Osteoblast (primary cell): ENCODE measurements at regions not wholly inside any gene's neighbourhood (a gene's known extent, or its start where the extent isn't known, plus 50 kb on each side); places are given as distances from the start of the nearest gene placed in this dataset.

Experiments
- DNase-seq: peaks from one replicate; pipeline ENCODE4 v3.0.0; 2011; ENCODE audit warnings: low spot score, mixed read lengths; ENCODE audit not compliant: insufficient read length; ENCODE audit errors: missing footprints
- H2AFZ ChIP-seq: 2 replicates; pipeline ENCODE4 v1.6.0; 2011; ENCODE audit warnings: mild to moderate bottlenecking, low read length
- H3K27ac ChIP-seq: 2 replicates; pipeline ENCODE4 v1.5.1; 2011; ENCODE audit warnings: mild to moderate bottlenecking, low read depth, low read length, moderate library complexity
- H3K27me3 ChIP-seq: 2 replicates; pipeline ENCODE4 v1.6.0; 2012; ENCODE audit warnings: mild to moderate bottlenecking, control low read depth, inconsistent platforms, low read length, moderate library complexity; ENCODE audit not compliant: insufficient read depth
- H3K36me3 ChIP-seq: 2 replicates; pipeline ENCODE4 v1.5.1; 2011; ENCODE audit warnings: mild to moderate bottlenecking, low read length, control low read depth, moderate library complexity; ENCODE audit not compliant: insufficient read depth
- H3K4me1 ChIP-seq: 2 replicates; pipeline ENCODE4 v1.5.1; 2011; ENCODE audit warnings: mild to moderate bottlenecking, low read length, control low read depth, moderate library complexity; ENCODE audit not compliant: insufficient read depth
- H3K4me2 ChIP-seq: 2 replicates; pipeline ENCODE4 v1.6.0; 2011; ENCODE audit warnings: mild to moderate bottlenecking, low read length; ENCODE audit not compliant: insufficient read depth
- H3K4me3 ChIP-seq: fragments of 200-600 bp; sonication (generic); 3 replicates; pipeline ENCODE4 v1.5.1; 2012; ENCODE audit warnings: mild to moderate bottlenecking, low read length, inconsistent platforms; ENCODE audit not compliant: insufficient read depth
- H3K79me2 ChIP-seq: 2 replicates; pipeline ENCODE4 v1.6.0; 2012; ENCODE audit warnings: mild to moderate bottlenecking, low read length, control low read depth, inconsistent platforms; ENCODE audit not compliant: insufficient read depth
- H3K9me3 ChIP-seq: 2 replicates; pipeline ENCODE4 v1.5.1; 2011; ENCODE audit warnings: low read depth, low read length, control low read depth
- H4K20me1 ChIP-seq: 2 replicates; pipeline ENCODE4 v1.6.0; 2012; ENCODE audit warnings: mild to moderate bottlenecking, low read length, control low read depth; ENCODE audit not compliant: insufficient read depth
- CTCF ChIP-seq: IDR thresholded peaks from 2 replicates; pipeline ENCODE4 v1.5.1; 2011; ENCODE audit warnings: mild to moderate bottlenecking, low read depth, low read length, moderate library complexity; ENCODE audit errors: extremely low read depth

GRCh38 chr9:108772301-108772894 is 83.4 kb downstream of the ACTL7B start:
- no peaks in the 10 kb centered on the region for H3K36me3 ChIP-seq

GRCh38 chr9:108768744-108769143 is 87.0 kb downstream of the ACTL7B start:
- Histone ChIP-seq H3K4me1 (no peaks in the 10 kb centered on the region), H3K27ac (no peak overlapping the region), H3K9me3 (no peaks in the 10 kb centered on the region), H3K27me3 (peaks cover 4% of the 10 kb centered on the region), H3K4me2 (no peak overlapping the region), H2AFZ (no peak overlapping the region), H4K20me1 (no peaks in the 10 kb centered on the region), H3K79me2 (no peaks in the 10 kb centered on the region), H3K36me3 (no peaks in the 10 kb centered on the region), H3K4me3 (no peak overlapping the region)
- no peak for TF ChIP-seq CTCF
- no peak for DNase-seq

More at GRCh38 chr9:108772301-108772894, 83.4 kb downstream of the ACTL7B start:
- H3K4me2 ChIP-seq = no peak overlapping the region
- H3K4me1 ChIP-seq = peaks cover 6% of the 10 kb centered on the region
- no peak for TF ChIP-seq CTCF
- H3K79me2 ChIP-seq = no peaks in the 10 kb centered on the region
- peaks cover 22% of the 10 kb centered on the region for H3K27me3 ChIP-seq
- H4K20me1 ChIP-seq = no peaks in the 10 kb centered on the region
- H3K9me3 ChIP-seq = no peaks in the 10 kb centered on the region
- H2AFZ ChIP-seq = no peak overlapping the region
- no peak overlapping the region for H3K4me3 ChIP-seq
- no peak overlapping the region for H3K27ac ChIP-seq
- no peak for DNase-seq

DNA sequence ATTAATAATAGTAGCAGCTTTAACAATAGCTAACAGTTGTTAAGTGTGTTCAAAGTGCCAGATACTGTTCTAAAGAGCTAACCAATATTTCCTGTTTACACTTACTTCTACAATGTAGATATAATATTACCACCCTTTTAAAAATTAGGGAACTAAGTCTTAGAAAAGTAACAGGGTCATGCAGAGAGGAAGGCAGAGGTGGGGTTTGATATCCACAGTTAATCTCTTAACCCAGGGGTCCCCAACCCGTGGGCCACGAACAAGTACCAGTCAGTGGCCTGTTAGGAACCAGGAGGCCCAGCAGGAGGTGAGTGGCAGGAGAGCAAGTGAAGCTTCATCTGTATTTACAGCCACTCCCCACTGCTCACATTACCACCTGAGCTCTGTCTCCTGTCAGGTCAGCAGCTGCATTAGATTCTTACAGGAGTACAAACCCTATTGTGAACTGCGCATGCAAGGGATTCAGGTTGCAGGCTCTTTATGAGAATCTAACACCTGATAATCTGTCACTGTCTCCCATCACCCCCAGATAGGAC is 89.1 kb downstream of the ACTL7B start:
- Histone ChIP-seq H3K4me2 (no peak overlapping the region), H3K36me3 (no peaks in the 10 kb centered on the region), H3K27me3 (peaks cover 4% of the 10 kb centered on the region)

More for the DNA sequence above, 89.1 kb downstream of the ACTL7B start:
- TF ChIP-seq CTCF = no peak
- H3K4me1 ChIP-seq = no peaks in the 10 kb centered on the region
- H3K4me3 ChIP-seq = no peak overlapping the region
- no peak overlapping the region for H2AFZ ChIP-seq
- no peak for DNase-seq
- H4K20me1 ChIP-seq = no peaks in the 10 kb centered on the region
- H3K79me2 ChIP-seq = no peaks in the 10 kb centered on the region
- H3K27ac ChIP-seq = no peak overlapping the region
- no peaks in the 10 kb centered on the region for H3K9me3 ChIP-seq
